CD8-positive, alpha-beta memory T cell (primary cell): ENCODE measurements at regions not wholly inside any gene's neighbourhood (a gene's known extent, or its start where the extent isn't known, plus 50 kb on each side); places are given as distances from the start of the nearest gene placed in this dataset.
A peak's percentile ranks its signal among the peaks of the same experiment; 100 is the strongest.

ENCODE experiments used
- CTCF ChIA-PET: fragments of 350-600 bp; sonication (Branson Sonifier 250); formaldehyde crosslinking; loops from one replicate; lab custom pipeline; 2021; ENCODE audit warnings: antibody characterized with exemption; lab: Charles Lee
- POLR2A ChIA-PET: fragments of 350-600 bp; sonication (Branson Sonifier 250); formaldehyde crosslinking; loops from one replicate; lab custom pipeline; 2021; ENCODE audit warnings: antibody characterized with exemption; lab: Charles Lee
- DNase-seq, 5 donors: peaks; one replicate each; pipeline versions ENCODE4 v3.0.0 to v3.0.0-alpha.2; 2020 to 2022; ENCODE audit warnings: mixed read lengths in 1 of 5
- H3K27ac ChIP-seq: one replicate; pipeline ENCODE4 v1.7.0; 2013; ENCODE audit warnings: low read depth, mild to moderate bottlenecking, low read length, moderate library complexity
- H3K27me3 ChIP-seq: 2 replicates; pipeline ENCODE4 v1.7.0; 2013; ENCODE audit warnings: low read length, mild to moderate bottlenecking; ENCODE audit not compliant: insufficient read depth, poor library complexity, severe bottlenecking
- H3K36me3 ChIP-seq: 2 replicates; pipeline ENCODE4 v1.7.0; 2013; ENCODE audit warnings: mild to moderate bottlenecking, low read length, moderate library complexity; ENCODE audit not compliant: insufficient read depth
- H3K4me1 ChIP-seq: 2 replicates; pipeline ENCODE4 v1.7.0; 2013; ENCODE audit warnings: mild to moderate bottlenecking, low read length, moderate library complexity; ENCODE audit not compliant: insufficient read depth
- H3K4me3 ChIP-seq: 2 replicates; pipeline ENCODE4 v1.7.0; 2013; ENCODE audit warnings: mild to moderate bottlenecking, low read length
- H3K9me3 ChIP-seq: 2 replicates; pipeline ENCODE4 v1.7.0; 2013; ENCODE audit warnings: mild to moderate bottlenecking, low read length
- H3K27ac Mint-ChIP-seq, 8 donors: one replicate each; pipeline ENCODE4 v1.8.0; 2020 to 2021; ENCODE audit warnings: mixed read lengths in 8 of 8, mild to moderate bottlenecking in 6 of 8, inconsistent platforms in 3 of 8, moderate library complexity in 3 of 8
- H3K27me3 Mint-ChIP-seq, 2 donors: one replicate each; pipeline ENCODE4 v1.8.0; 2020 to 2021; ENCODE audit warnings: mixed read lengths in 2 of 2, mild to moderate bottlenecking in 1 of 2, moderate library complexity in 1 of 2
- H3K36me3 Mint-ChIP-seq, 3 donors: one replicate each; pipeline ENCODE4 v1.8.0; 2020 to 2021; ENCODE audit warnings: mixed read lengths in 3 of 3, inconsistent platforms in 1 of 3, mild to moderate bottlenecking in 1 of 3
- H3K4me1 Mint-ChIP-seq, 3 donors: one replicate each; pipeline ENCODE4 v1.8.0; 2020 to 2021; ENCODE audit warnings: mixed read lengths in 3 of 3, inconsistent platforms in 1 of 3, mild to moderate bottlenecking in 1 of 3
- H3K4me3 Mint-ChIP-seq, 7 donors: one replicate each; pipeline ENCODE4 v1.8.0; 2020 to 2021; ENCODE audit warnings: mixed read lengths in 7 of 7, mild to moderate bottlenecking in 6 of 7, moderate library complexity in 4 of 7, inconsistent platforms in 2 of 7
- H3K9me3 Mint-ChIP-seq, 5 donors: one replicate each; pipeline ENCODE4 v1.8.0; 2020 to 2022; ENCODE audit warnings: mixed read lengths in 5 of 5, mild to moderate bottlenecking in 3 of 5, moderate library complexity in 2 of 5, inconsistent platforms in 1 of 5

DNA sequence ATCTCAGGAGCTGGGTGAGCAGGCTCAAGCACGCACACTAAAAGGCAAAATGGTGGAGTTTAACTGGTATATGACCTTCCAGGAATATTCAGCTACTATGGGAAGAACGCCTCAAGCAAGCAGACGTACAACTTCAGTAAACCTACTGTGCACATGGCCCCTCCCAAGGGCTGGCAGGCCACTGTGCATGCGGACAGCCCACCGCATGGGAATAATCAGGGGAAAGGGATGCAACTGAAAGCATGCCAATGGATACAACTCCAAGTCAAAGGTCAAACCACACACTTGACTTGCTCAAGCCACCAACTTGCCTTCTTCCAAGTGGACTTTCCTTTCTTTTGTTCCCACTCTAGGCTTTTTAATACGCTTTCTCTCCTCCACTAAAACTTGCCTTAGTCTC is 121.6 kb upstream of the SNTG2 start:
- ChIA-PET CTCF (no interaction called here), POLR2A (no interaction called here)
- Mint-ChIP-seq H3K27me3 (peaks cover 5 to 11% of the 10 kb centered on the region in 2 donors), H3K4me1 (peaks cover 0 to 6% (median 0%) of the 10 kb centered on the region in 3 donors), H3K4me3 (no peak overlapping the region), H3K9me3 (no peaks in the 10 kb centered on the region), H3K36me3 (no peaks in the 10 kb centered on the region), H3K27ac (no peak overlapping the region)
- Histone ChIP-seq H3K9me3 (no peaks in the 10 kb centered on the region), H3K27me3 (no peaks in the 10 kb centered on the region), H3K27ac (no peak overlapping the region), H3K36me3 (no peaks in the 10 kb centered on the region), H3K4me1 (no peaks in the 10 kb centered on the region), H3K4me3 (no peak overlapping the region)
- no peak for DNase-seq

DNA sequence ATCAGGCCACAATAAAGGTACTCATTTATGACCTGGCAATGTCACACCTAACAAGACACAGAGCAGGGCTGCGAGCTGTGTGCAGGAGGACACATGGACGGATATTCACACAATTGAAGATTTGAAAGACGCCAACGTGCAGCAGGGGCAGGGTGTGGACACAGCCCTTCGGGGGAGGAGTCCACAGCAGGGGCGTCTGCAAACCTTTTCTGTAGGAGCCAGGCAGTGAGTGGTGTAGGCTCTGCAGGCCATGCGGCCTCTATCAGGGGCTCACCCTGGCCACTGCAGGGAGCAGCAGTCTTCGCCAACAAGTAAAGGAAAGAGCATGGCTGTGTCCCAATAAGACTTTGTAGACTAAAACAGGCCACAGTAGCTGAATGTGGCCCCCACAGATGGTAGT is 125.7 kb upstream of the SNTG2 start:
- Mint-ChIP-seq H3K9me3 (no peaks in the 10 kb centered on the region), H3K27ac (no peak overlapping the region), H3K4me1 (no peaks in the 10 kb centered on the region), H3K4me3 (no peak overlapping the region), H3K36me3 (no peaks in the 10 kb centered on the region), H3K27me3 (peaks cover 2 to 10% of the 10 kb centered on the region in 2 donors)
- Histone ChIP-seq H3K27me3 (no peaks in the 10 kb centered on the region), H3K36me3 (no peaks in the 10 kb centered on the region), H3K4me1 (no peaks in the 10 kb centered on the region), H3K27ac (no peak overlapping the region), H3K4me3 (no peak overlapping the region), H3K9me3 (no peaks in the 10 kb centered on the region)
- DNase-seq = no peak
- POLR2A ChIA-PET = no interaction called here
- CTCF ChIA-PET = no interaction called here

DNA sequence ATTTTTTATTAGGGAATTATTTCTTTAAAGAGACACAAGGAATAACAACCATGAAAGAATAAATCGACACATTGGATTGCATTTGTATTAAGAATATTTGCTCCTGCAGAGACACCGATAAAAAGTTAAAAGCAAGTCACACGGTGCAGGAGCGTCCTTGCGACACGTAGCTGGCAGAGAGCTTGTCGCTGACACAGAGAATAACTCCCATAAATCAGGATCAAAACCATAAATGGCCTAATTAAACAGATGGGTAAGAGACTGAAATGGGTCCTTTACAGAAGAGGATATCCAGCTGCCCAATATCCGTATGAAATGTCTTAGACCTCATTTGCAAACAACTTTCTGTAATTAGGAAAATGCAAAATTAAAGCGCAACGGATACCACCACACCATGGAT is 126.1 kb upstream of the SNTG2 start:
- no peak for DNase-seq
- Mint-ChIP-seq H3K9me3 (no peaks in the 10 kb centered on the region), H3K27me3 (peaks cover 2 to 10% of the 10 kb centered on the region in 2 donors), H3K4me3 (no peak overlapping the region), H3K27ac (no peak overlapping the region), H3K36me3 (no peaks in the 10 kb centered on the region), H3K4me1 (no peaks in the 10 kb centered on the region)
- Histone ChIP-seq H3K9me3 (no peaks in the 10 kb centered on the region), H3K27me3 (no peaks in the 10 kb centered on the region), H3K4me1 (no peaks in the 10 kb centered on the region), H3K27ac (no peak overlapping the region), H3K36me3 (no peaks in the 10 kb centered on the region), H3K4me3 (no peak overlapping the region)
- CTCF ChIA-PET = no interaction called here
- POLR2A ChIA-PET = no interaction called here

DNA sequence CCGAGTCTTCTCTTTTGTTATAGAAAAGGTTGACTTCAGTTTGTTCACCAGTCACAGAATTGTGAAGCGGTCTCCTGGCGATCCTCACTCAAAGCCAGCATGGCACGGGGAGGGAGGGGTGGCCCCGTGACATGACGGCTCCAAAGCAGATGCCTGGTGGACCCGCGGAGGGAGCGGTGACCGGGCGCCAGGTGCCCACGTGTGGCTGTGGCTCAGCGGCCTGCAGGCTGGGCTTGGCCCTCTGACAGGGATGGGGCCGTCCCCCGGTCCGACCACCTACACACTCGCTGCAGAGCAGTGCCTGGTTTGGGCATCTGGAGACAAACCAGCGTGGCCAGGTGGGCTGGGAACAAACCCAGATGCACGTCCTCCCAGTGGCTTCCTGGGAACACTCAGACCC is 129.1 kb upstream of the SNTG2 start:
- no peak overlapping the region for H3K4me3 ChIP-seq
- no peak overlapping the region for H3K27ac ChIP-seq
- H3K36me3 Mint-ChIP-seq = no peaks in the 10 kb centered on the region
- peaks cover 2 to 8% of the 10 kb centered on the region in 2 donors for H3K27me3 Mint-ChIP-seq
- no peak for DNase-seq
- no peaks in the 10 kb centered on the region for H3K4me1 Mint-ChIP-seq
- H3K9me3 Mint-ChIP-seq = no peaks in the 10 kb centered on the region
- CTCF ChIA-PET = no interaction called here
- POLR2A ChIA-PET = no interaction called here
- no peaks in the 10 kb centered on the region for H3K9me3 ChIP-seq
- no peak overlapping the region for H3K4me3 Mint-ChIP-seq
- no peaks in the 10 kb centered on the region for H3K4me1 ChIP-seq
- no peak overlapping the region for H3K27ac Mint-ChIP-seq
- H3K36me3 ChIP-seq = no peaks in the 10 kb centered on the region
- H3K27me3 ChIP-seq = no peaks in the 10 kb centered on the region

DNA sequence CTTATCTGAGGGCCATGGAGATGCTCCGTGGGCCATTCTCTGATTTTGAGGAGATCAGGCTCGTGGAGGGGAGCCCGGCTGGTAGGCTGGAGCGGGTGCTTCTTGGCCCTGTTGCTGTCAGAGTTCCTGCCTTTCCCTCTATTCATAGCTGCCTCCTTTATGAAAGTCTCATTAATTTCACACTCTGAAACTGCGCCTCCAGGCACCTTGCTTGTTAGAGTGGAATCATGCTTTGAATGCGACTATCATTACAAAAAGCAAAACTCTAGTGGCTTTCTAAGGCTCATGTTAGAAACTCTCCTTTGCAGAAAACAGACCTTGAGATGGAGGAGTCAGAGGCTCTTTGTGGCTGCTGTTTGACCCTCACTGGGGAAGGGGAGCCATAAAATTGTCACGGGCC is 131.0 kb upstream of the SNTG2 start:
- Histone ChIP-seq H3K27me3 (no peaks in the 10 kb centered on the region), H3K27ac (no peak overlapping the region), H3K4me3 (no peak overlapping the region), H3K9me3 (no peaks in the 10 kb centered on the region), H3K4me1 (no peaks in the 10 kb centered on the region), H3K36me3 (no peaks in the 10 kb centered on the region)
- ChIA-PET POLR2A (no interaction called here), CTCF (no interaction called here)
- Mint-ChIP-seq H3K9me3 (no peaks in the 10 kb centered on the region), H3K4me1 (no peaks in the 10 kb centered on the region), H3K36me3 (no peaks in the 10 kb centered on the region), H3K27me3 (peaks cover 4 to 8% of the 10 kb centered on the region in 2 donors), H3K4me3 (no peak overlapping the region), H3K27ac (no peak overlapping the region)
- DNase-seq = no peak

DNA sequence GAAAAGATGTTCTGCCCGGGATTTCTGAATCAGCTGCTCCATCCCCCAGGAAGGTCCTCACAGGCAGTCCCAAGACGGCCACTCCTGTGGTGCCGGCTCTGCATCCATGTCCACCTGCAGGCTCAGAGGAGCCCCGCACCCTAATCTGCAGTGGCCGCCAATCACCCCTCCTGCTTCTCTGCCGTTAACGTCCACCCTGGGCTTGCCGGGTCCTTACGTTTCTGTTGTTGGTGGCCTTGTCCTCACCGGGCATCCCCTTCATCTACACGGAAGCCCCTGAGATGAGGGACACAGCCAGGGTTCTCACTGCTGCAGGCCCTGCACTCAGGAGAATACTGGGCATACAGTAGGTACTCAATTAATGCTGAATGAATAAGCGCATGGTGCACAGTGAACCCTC is 131.5 kb upstream of the SNTG2 start:
- H3K36me3 ChIP-seq = no peaks in the 10 kb centered on the region
- no peak overlapping the region for H3K4me3 ChIP-seq
- ChIA-PET POLR2A (no interaction called here), CTCF (no interaction called here)
- Mint-ChIP-seq H3K9me3 (no peaks in the 10 kb centered on the region), H3K36me3 (no peaks in the 10 kb centered on the region), H3K4me1 (no peaks in the 10 kb centered on the region), H3K27me3 (peaks cover 4 to 8% of the 10 kb centered on the region in 2 donors), H3K27ac (no peak overlapping the region), H3K4me3 (no peak overlapping the region)
- no peaks in the 10 kb centered on the region for H3K27me3 ChIP-seq
- no peaks in the 10 kb centered on the region for H3K4me1 ChIP-seq
- H3K9me3 ChIP-seq = no peaks in the 10 kb centered on the region
- no peak overlapping the region for H3K27ac ChIP-seq
- DNase-seq = no peak

DNA sequence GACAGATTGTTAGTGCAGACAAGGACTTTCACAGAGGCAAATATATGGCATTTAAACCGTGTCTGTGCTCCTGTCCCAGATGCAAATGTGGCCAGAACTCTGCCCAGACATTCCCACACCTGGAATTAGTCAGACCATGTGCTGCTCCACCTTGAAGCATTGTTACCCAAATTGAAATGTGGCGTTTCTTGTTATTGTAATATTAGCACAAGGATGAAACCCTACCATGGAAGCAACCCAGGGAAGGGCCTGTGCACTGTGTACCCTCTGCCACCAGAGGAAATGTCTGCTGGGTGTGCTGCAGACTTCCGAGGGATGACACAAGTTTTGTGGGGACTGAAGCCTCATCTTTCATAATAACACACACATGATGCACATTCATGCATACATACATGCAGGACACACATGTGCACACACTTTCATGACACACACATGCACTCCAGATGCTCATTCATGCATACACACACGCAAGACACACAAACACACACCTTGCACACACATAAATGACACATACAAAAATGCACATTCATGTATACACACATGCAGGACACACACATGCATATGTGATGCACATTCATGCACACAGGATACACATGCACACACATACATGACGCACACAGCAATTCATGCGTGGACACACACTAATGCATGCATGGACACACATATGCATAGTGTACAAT is 133.2 kb upstream of the SNTG2 start:
- Mint-ChIP-seq H3K4me3 (no peak overlapping the region), H3K27me3 (peaks cover 4% of the 10 kb centered on the region in 2 donors), H3K9me3 (no peaks in the 10 kb centered on the region), H3K27ac (no peak overlapping the region), H3K4me1 (no peaks in the 10 kb centered on the region), H3K36me3 (no peaks in the 10 kb centered on the region)
- DNase-seq = no peak
- POLR2A ChIA-PET = no interaction called here
- Histone ChIP-seq H3K9me3 (no peaks in the 10 kb centered on the region), H3K27ac (no peak overlapping the region), H3K4me1 (no peaks in the 10 kb centered on the region), H3K4me3 (no peak overlapping the region), H3K36me3 (no peaks in the 10 kb centered on the region), H3K27me3 (no peaks in the 10 kb centered on the region)
- CTCF ChIA-PET = no interaction called here

DNA sequence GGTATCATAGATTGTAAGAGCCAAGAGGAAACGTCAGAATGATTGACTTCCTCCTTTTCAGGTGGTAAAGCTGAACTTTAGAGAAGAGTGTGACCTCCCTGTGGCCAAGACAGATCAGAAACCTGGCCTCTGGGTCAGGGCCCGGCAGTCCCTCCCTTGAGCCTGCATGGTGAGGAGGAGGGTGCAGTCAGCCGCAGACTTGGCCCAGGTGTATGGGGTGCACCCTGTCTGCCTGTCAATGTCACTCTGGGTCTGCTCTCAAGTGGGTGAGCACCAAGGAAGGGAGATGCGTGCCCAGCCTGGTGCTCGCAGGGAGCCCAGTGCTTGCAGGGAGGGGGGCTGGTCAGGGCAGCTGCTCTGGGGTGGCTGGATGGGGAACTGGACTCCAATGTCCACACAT is 134.4 kb upstream of the SNTG2 start:
- no peak overlapping the region for H3K27ac ChIP-seq
- no peak overlapping the region for H3K4me3 Mint-ChIP-seq
- H3K4me1 ChIP-seq = no peaks in the 10 kb centered on the region
- H3K9me3 Mint-ChIP-seq = no peaks in the 10 kb centered on the region
- POLR2A ChIA-PET = no interaction called here
- no peaks in the 10 kb centered on the region for H3K36me3 Mint-ChIP-seq
- peaks cover 0 to 4% of the 10 kb centered on the region in 2 donors for H3K27me3 Mint-ChIP-seq
- CTCF ChIA-PET = no interaction called here
- no peaks in the 10 kb centered on the region for H3K4me1 Mint-ChIP-seq
- H3K36me3 ChIP-seq = no peaks in the 10 kb centered on the region
- no peaks in the 10 kb centered on the region for H3K9me3 ChIP-seq
- no peaks in the 10 kb centered on the region for H3K27me3 ChIP-seq
- no peak overlapping the region for H3K27ac Mint-ChIP-seq
- no peak for DNase-seq
- H3K4me3 ChIP-seq = no peak overlapping the region

DNA sequence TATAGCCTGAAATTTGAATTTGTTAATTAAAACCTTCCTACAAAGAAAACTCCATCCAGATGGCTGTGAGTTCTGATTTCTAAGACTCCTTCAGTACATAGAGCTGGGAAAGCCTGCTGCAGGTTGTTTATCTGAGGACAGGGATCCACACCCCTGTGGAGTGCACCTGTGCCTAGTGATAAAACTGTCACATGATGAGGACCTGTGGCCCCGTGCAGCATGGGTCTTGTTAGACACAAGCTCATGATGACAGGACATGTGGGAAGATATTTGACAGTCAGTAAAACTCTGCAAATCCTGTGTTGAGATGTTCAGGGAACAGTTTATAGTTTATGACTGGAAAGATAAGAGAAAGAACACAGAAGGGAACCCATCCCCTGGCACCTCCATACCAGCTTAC is 133.2 kb upstream of the TMEM18 start:
- Histone ChIP-seq H3K4me1 (no peaks in the 10 kb centered on the region), H3K9me3 (no peaks in the 10 kb centered on the region), H3K36me3 (no peaks in the 10 kb centered on the region), H3K4me3 (no peak overlapping the region), H3K27ac (no peak overlapping the region), H3K27me3 (no peaks in the 10 kb centered on the region)
- no peaks in the 10 kb centered on the region for H3K9me3 Mint-ChIP-seq
- no peak overlapping the region for H3K4me3 Mint-ChIP-seq
- POLR2A ChIA-PET = no interaction called here
- DNase-seq = no peak
- CTCF ChIA-PET = no interaction called here
- H3K36me3 Mint-ChIP-seq = no peaks in the 10 kb centered on the region
- H3K27ac Mint-ChIP-seq = peak overlapping the region in 1 of 8 donors; percentile 25
- no peaks in the 10 kb centered on the region for H3K4me1 Mint-ChIP-seq
- H3K27me3 Mint-ChIP-seq = no peaks in the 10 kb centered on the region
